Right forelimb (tissue), 1 donor: ENCODE measurements at regions not wholly inside any gene's neighbourhood (a gene's known extent, or its start where the extent isn't known, plus 50 kb on each side); places are given as distances from the start of the nearest gene placed in this dataset.
A peak's percentile ranks its signal among the peaks of the same experiment; 100 is the strongest.

Experiments used
- DNase-seq: peaks from one replicate; pipeline ENCODE4 v3.0.0-alpha.2; 2018

DNA sequence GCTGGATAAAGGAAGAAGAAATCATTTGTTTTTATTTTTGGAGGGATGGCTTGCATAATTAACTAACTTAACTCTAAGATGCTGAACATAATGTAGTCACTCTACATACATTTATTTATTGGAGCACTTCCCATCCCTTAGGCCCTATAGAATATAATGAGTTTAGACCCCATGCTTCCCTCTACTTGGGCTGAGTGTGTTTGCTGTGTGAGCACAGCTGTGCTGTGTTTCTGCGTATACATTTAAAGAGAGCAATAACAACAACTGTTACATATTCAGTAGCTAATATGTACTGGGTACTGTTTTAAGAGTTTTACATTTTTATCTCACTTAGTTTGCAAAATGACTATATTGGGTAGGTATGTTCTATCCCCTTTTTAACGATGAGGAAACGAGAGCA lies 736.6 kb upstream of the NRSN1 start:
- DNase-seq: no peak

GRCh38 chr6:23390221-23390620 lies 735.8 kb upstream of the NRSN1 start:
- no peak for DNase-seq

DNA sequence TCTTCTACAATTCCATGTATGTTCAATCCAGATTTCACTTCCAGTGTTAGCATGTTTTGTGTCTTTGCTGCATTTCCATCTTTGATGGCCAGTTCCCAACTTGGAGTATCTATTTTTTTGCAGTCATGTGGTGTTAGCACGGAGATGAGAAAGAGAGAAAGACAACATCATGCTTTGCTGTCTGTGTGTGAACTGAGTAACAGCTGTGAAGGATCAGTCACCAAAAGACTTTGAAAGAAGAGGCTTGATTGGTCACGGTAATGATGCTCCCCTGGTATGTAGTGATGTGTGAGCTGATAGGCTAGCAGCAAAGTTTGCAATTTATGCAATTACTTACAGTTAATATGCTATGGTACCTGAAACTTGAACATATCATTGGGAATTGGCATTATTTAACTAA lies 731.3 kb upstream of the NRSN1 start:
- DNase-seq: no peak

GRCh38 chr6:23395381-23395780 lies 730.6 kb upstream of the NRSN1 start:
- DNase-seq: no peak

- DNase-seq: no peak
Measured at GRCh38 chr6:23396949-23397348, 729.1 kb upstream of the NRSN1 start.

DNA sequence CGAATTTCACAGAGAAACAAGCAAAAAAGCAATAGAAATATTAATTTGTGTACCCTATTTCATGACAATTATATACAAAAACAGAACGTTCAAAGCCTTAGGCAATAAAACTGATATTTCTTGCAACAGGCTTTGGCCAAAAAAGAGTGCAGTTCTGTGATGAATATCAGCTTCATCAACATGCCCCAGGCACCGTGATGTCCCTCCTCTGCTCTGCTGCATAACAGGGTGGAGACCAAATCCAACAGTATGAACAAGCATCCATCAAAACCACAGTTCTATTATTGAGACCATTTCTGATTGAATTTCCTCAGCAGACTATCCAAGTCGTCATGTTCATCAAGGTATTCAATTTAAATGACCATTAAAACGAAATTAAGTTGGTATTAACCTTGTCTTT lies 722.6 kb upstream of the NRSN1 start:
- no peak for DNase-seq

- no peak for DNase-seq
Measured at GRCh38 chr6:23409531-23409930, 716.5 kb upstream of the NRSN1 start.

- no peak for DNase-seq
Measured at GRCh38 chr6:23410439-23410838, 715.6 kb upstream of the NRSN1 start.

DNA sequence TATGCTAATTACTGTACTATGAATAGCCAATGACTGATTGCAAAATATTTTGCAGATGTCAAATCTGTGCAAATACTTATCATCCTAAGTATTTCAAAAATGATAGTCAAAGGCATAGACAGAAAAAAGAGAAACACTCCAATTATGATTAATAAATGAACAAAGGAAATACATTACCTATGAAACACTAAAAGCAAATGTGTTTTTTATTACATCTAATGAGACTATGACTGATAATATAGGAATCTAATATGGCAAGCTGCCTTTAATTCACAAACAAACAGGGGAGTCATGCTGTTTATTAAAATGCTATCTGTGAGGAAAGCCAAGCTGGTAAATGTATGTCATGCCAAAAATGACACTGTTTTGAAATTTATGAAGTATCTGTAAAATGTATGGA lies 713.2 kb upstream of the NRSN1 start:
- no peak for DNase-seq

GRCh38 chr6:23413327-23414050 lies 712.5 kb upstream of the NRSN1 start:
- DNase-seq: no peak

GRCh38 chr6:23414051-23414445 lies 712.0 kb upstream of the NRSN1 start:
- peak; percentile 46 for DNase-seq

DNA sequence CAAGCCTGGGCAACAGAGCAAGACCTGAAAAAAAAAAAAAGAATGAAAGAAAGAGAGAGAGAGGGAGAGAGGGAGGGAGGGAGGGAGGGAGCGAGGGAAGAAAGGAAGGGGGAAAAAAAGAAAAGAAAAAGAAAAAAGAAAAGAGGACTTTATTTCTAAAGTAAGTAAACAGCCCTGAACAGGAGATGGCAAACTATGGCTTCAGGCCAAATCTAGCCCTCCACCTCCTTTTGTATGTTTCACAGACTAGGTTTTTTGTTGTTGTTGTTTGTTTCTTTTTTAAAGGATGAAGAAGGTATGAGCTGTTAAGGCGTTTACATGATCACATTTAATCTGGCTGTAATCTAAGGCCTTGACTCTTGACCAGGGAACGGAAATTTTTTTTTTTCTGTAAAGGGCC lies 711.1 kb upstream of the NRSN1 start:
- DNase-seq: no peak

DNA sequence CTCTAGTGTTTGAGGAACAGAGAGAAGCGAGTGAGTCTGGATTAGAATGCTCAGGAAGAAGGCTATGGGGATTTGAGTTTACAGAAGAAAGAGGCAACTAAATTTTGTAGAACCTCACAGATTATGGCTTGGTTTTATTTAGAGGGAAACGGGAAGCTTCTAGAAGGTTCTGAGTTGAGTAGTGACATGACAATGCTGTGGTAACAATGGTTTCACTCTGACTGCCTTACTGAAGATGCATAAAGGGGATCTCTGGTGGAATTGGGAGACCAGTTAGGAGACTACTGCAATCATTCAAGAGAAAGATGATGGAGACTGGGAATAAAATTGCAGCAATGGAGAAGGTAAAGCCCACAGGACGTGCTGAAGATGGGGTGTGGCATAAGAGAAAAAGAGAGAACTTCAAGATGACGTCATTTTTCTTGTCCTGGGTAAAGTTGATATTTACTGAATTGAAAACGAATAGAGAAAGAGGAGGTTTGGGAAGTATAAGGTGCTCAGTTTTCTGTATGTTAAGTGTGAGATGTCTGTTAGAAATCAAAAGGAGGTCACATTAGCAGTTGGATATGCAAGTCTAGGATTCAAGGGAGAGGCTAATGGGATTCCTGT lies 710.1 kb upstream of the NRSN1 start:
- no peak for DNase-seq

DNA sequence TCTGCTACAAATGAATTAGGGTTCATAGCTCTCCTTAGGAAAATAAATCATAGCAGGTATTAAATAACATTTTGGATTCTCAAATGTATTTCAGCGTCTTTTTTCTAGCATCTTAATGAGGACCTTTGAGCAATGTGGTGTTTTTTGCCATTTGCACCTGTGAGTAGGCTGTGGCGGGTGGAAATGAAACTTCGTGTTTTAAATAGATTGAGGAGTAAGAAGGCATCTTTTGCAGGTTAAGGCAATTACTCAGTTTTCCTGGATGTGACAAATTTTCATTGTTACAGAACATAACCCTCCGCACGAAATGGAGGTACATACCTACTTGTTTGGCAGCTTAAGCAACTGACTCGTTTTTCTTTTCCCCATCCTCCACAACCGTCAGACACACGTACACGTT lies 708.9 kb upstream of the NRSN1 start:
- no peak for DNase-seq

DNA sequence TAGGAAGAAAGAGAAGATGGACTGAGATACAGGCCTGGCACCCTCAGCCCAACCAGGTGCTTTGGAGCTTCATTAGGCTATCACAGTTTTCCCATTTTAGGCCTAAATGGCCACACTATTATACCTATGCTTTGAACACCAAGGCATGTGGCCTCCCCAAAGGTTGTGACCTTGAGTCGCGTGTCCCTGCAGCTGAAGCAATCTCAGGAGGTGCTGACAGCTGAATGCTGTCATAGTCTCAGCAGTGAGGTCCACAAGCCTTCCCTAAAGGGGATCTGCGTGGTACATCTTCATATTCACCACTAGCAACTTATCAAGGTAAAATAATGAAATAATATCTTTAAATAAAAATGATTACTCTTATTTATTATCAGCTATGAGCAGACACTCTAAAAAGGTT lies 707.9 kb upstream of the NRSN1 start:
- DNase-seq: no peak

- DNase-seq: no peak
Measured at GRCh38 chr6:23419046-23419445, 707.0 kb upstream of the NRSN1 start.

- no peak for DNase-seq
Measured at GRCh38 chr6:23420659-23421350, 705.2 kb upstream of the NRSN1 start.

GRCh38 chr6:23424584-23424983 lies 701.4 kb upstream of the NRSN1 start:
- no peak for DNase-seq

GRCh38 chr6:23435126-23435525 lies 690.9 kb upstream of the NRSN1 start:
- no peak for DNase-seq

GRCh38 chr6:23435798-23436197 lies 690.2 kb upstream of the NRSN1 start:
- no peak for DNase-seq

- DNase-seq: no peak
Measured at GRCh38 chr6:23441808-23442461, 684.1 kb upstream of the NRSN1 start.

DNA sequence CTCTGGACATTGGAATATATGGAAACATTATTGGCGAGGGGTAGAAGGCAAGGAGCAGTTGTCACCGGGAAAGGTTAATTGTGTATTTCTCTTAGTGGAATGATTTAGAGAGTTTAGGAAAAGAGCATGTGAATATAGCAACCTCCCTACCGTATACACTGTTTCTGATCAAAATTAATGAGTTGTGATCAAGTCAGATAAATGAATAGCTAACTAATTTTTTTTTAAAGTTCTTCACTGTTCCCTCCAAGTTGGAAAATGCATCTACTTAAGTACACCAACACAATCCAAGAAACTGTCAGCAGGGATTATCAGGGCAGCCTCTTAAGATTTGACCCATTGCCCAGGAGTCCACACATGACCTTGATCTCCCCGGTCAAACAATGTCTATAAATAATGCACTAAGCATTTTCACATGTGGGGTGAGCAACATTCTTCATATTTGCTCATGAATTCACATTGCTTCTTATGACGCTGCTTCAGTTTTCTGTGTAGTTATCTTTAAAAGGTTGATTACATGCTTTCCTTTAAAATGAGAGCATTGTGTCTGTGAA lies 680.8 kb upstream of the NRSN1 start:
- DNase-seq: no peak

GRCh38 chr6:23446469-23446967 lies 679.5 kb upstream of the NRSN1 start:
- DNase-seq: no peak
